Natural killer cell treated with Interleukin-12 subunit alpha and Interleukin-12 subunit beta and Interleukin-15 and Interleukin-18, amount 100 ng/mL, for 72 hours (primary cell): ENCODE measurements at regions not wholly inside any gene's neighbourhood (a gene's known extent, or its start where the extent isn't known, plus 50 kb on each side); places are given as distances from the start of the nearest gene placed in this dataset.

Source experiments
- ATAC-seq, 2 donors: fragments of 150-1000 bp; cut with Tn5 transposase in 1 of 2; sonication (Bioruptor Pico), chemical (Tn5 transposase) in 1 of 2; 2 replicates each; pipeline ENCODE4 v1.10.0; 2021
- DNase-seq: peaks from one replicate; pipeline ENCODE4 v3.0.0; 2022; ENCODE audit warnings: low spot score
- H3K27ac Mint-ChIP-seq, 2 donors: 1 replicate in 1 of 2; 2 replicates in 1 of 2; pipeline ENCODE4 v1.8.0; 2022; ENCODE audit warnings: mixed read lengths in 2 of 2, mild to moderate bottlenecking in 1 of 2, moderate library complexity in 1 of 2
- H3K27me3 Mint-ChIP-seq, 2 donors: 1 replicate in 1 of 2; 2 replicates in 1 of 2; pipeline ENCODE4 v1.8.0; 2022; ENCODE audit warnings: mixed read lengths in 2 of 2
- H3K36me3 Mint-ChIP-seq: one replicate; pipeline ENCODE4 v1.8.0; 2022; ENCODE audit warnings: mixed read lengths
- H3K4me1 Mint-ChIP-seq, 2 donors: 1 replicate in 1 of 2; 2 replicates in 1 of 2; pipeline ENCODE4 v1.8.0; 2022; ENCODE audit warnings: low read depth in 2 of 2, mixed read lengths in 2 of 2, mild to moderate bottlenecking in 1 of 2
- H3K4me3 Mint-ChIP-seq: one replicate; pipeline ENCODE4 v1.8.0; 2022; ENCODE audit warnings: mixed read lengths
- H3K9me3 Mint-ChIP-seq: 2 replicates; pipeline ENCODE4 v1.8.0; 2022; ENCODE audit warnings: mixed read lengths

DNA sequence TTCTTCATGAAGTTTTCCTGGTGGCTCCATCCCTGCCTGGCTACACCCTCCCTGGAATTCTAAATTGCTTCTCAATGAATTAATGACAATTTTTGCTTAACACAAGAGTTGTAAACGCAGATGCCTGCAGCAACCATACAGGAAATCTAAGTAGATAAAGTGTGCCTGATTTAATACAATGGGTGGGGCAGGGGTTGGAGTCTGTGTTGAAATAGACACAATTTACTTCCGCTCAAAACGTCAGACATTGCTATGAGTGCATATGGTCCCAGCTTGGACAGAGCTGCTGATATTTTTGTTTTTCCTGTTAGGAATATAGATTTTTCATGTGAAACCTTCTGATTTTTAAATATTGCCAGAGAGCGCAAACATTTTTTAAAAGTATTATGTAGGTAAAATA, 1235.0 kb upstream of the SORCS1 start:
- H3K4me1 Mint-ChIP-seq, result no peaks in the 10 kb centered on the region
- H3K27me3 Mint-ChIP-seq, result no peaks in the 10 kb centered on the region
- no peak overlapping the region for H3K27ac Mint-ChIP-seq
- no peak for DNase-seq
- no peak for ATAC-seq
- H3K4me3 Mint-ChIP-seq, result no peak overlapping the region
- peaks cover 5% of the 10 kb centered on the region for H3K9me3 Mint-ChIP-seq
- H3K36me3 Mint-ChIP-seq, result no peaks in the 10 kb centered on the region

DNA sequence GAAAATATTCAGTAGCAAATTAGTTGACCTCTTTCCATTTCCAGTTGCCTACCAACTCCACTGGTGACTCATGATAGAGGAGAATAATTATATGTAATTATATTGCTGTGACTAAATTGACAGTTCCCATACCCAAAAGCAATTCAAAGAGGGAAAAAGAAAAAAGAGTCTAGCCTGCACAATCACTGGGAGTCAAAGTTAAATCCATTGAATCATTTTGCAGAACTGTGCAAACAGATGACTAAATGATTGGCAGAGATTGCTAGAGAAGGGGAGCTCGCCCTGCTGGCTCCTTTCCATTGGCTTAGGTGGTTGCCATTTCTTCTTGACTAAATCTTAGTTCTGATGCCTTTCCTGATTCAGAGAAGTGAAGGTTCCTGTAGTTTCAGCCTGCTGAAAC, 1228.6 kb upstream of the SORCS1 start:
- peaks cover 11% of the 10 kb centered on the region for H3K9me3 Mint-ChIP-seq
- no peak overlapping the region for H3K27ac Mint-ChIP-seq
- no peak overlapping the region for H3K4me3 Mint-ChIP-seq
- no peaks in the 10 kb centered on the region for H3K4me1 Mint-ChIP-seq
- H3K27me3 Mint-ChIP-seq, result no peaks in the 10 kb centered on the region
- ATAC-seq, result no peak
- H3K36me3 Mint-ChIP-seq, result no peaks in the 10 kb centered on the region
- DNase-seq, result no peak

DNA sequence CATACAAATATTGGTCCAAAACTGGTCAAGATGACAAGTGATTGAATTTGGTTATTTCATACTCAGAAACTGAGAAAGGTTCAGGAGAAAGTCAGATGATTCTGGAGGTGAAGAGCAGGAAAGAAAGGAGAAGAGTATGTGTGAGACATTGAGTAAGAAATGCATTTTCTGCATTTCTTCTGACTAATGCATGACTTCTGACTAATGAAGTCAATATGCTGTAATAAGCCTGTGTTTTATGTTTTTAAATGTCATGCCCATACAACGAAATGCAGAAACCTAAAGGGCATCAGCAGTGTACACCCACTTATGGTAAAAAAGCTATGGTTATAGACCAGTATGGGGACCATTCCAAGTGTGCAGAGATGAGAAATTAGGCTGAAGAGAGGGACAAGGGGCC, 1227.8 kb upstream of the SORCS1 start:
- Mint-ChIP-seq H3K4me3 (no peak overlapping the region), H3K36me3 (no peaks in the 10 kb centered on the region), H3K27ac (no peak overlapping the region), H3K9me3 (peaks cover 13% of the 10 kb centered on the region), H3K4me1 (no peaks in the 10 kb centered on the region), H3K27me3 (no peaks in the 10 kb centered on the region)
- ATAC-seq, result no peak
- no peak for DNase-seq

- no peaks in the 10 kb centered on the region for H3K36me3 Mint-ChIP-seq
Measured at GRCh38 chr10:108388706-108389105, 1224.2 kb upstream of the SORCS1 start.

GRCh38 chr10:108385963-108386362, 1221.5 kb upstream of the SORCS1 start:
- H3K4me3 Mint-ChIP-seq, result no peak overlapping the region
- H3K36me3 Mint-ChIP-seq, result no peaks in the 10 kb centered on the region
- peaks cover 14% of the 10 kb centered on the region for H3K9me3 Mint-ChIP-seq
- DNase-seq (no peak), ATAC-seq (no peak)
- H3K27me3 Mint-ChIP-seq, result no peaks in the 10 kb centered on the region
- H3K27ac Mint-ChIP-seq, result no peak overlapping the region
- H3K4me1 Mint-ChIP-seq, result no peaks in the 10 kb centered on the region

More at GRCh38 chr10:108388706-108389105, 1224.2 kb upstream of the SORCS1 start:
- Mint-ChIP-seq H3K4me3 (no peak overlapping the region), H3K27ac (no peak overlapping the region), H3K4me1 (no peaks in the 10 kb centered on the region), H3K9me3 (peaks cover 15% of the 10 kb centered on the region), H3K27me3 (no peaks in the 10 kb centered on the region)
- DNase-seq (no peak), ATAC-seq (no peak)

- no peak for ATAC-seq
- Mint-ChIP-seq H3K27me3 (no peaks in the 10 kb centered on the region), H3K4me3 (no peak overlapping the region), H3K27ac (no peak overlapping the region), H3K4me1 (no peaks in the 10 kb centered on the region), H3K9me3 (peaks cover 14% of the 10 kb centered on the region), H3K36me3 (no peaks in the 10 kb centered on the region)
- DNase-seq, result no peak
Measured at GRCh38 chr10:108384378-108384777, 1219.9 kb upstream of the SORCS1 start.

GRCh38 chr10:108378779-108379178, 1214.3 kb upstream of the SORCS1 start:
- Mint-ChIP-seq H3K9me3 (peaks cover 13% of the 10 kb centered on the region), H3K27me3 (no peaks in the 10 kb centered on the region), H3K36me3 (no peaks in the 10 kb centered on the region), H3K4me1 (no peaks in the 10 kb centered on the region), H3K4me3 (no peak overlapping the region), H3K27ac (no peak overlapping the region)
- no peak for DNase-seq
- no peak for ATAC-seq

DNA sequence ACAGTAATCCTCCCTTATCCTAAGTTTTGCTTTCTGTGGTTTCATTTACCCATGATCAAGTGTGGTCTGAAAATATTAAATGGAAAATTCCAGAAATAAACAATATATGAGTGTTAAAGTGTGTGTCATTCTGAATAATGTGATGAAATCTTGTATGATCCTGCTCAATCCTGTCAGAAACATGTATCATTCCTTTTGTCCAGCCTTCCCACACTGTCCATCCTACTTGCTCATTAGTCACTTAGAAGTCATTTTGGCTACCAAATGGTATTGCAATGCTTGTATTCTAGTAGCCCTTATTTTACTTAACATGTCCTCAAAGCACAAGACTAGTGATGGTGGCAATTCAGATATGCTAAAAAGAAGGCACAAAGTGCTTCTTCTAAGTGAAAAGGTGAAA, 1211.2 kb upstream of the SORCS1 start:
- H3K27ac Mint-ChIP-seq, result no peak overlapping the region
- ATAC-seq (no peak), DNase-seq (no peak)
- H3K9me3 Mint-ChIP-seq, result peaks cover 10% of the 10 kb centered on the region
- no peaks in the 10 kb centered on the region for H3K4me1 Mint-ChIP-seq
- no peaks in the 10 kb centered on the region for H3K36me3 Mint-ChIP-seq
- no peak overlapping the region for H3K4me3 Mint-ChIP-seq
- H3K27me3 Mint-ChIP-seq, result no peaks in the 10 kb centered on the region

GRCh38 chr10:108374991-108375390, 1210.5 kb upstream of the SORCS1 start:
- no peaks in the 10 kb centered on the region for H3K4me1 Mint-ChIP-seq
- H3K27me3 Mint-ChIP-seq, result no peaks in the 10 kb centered on the region
- no peaks in the 10 kb centered on the region for H3K36me3 Mint-ChIP-seq
- H3K4me3 Mint-ChIP-seq, result no peak overlapping the region
- DNase-seq, result no peak
- peaks cover 13% of the 10 kb centered on the region for H3K9me3 Mint-ChIP-seq
- no peak for ATAC-seq
- no peak overlapping the region for H3K27ac Mint-ChIP-seq

DNA sequence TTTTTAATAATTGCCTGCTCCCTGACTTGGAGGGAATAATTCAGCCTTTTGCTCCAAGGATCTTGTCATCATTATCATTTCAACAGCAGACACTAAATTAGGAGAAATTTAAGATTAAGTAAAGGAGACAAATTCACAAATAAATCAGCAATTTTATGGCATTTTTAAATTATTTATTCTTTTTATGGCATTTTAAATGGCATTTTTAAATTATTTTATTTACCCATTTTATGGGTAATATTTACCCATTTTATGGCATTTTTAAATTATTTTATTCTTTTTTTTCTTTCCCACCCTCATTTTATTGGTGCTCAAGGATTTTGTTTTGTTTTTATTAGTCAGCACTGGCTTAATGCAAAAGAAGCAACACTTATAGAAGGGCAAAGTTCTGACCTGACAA, 1201.0 kb upstream of the SORCS1 start:
- Mint-ChIP-seq H3K27ac (no peak overlapping the region), H3K36me3 (no peaks in the 10 kb centered on the region), H3K4me1 (no peaks in the 10 kb centered on the region), H3K4me3 (no peak overlapping the region), H3K9me3 (peaks cover 13% of the 10 kb centered on the region), H3K27me3 (no peaks in the 10 kb centered on the region)
- ATAC-seq (no peak), DNase-seq (no peak)

DNA sequence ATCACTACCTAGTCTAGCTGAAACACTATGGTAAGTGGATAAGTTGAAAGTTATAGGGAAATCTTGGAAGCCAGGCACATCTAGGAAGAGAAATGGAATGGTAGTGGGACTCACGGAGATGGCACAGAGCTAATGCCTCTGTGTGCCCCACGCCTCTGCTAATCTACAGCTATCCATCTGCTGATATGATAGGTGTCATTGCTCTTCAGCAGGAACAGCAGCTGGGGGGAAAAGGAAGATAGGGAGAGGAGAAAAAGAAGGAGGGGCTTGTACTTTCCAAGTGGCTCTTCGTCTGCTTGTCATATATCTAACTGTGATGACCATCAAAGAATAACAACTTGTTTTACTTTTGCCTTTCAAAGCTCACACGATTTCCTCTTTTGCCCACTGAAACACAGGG, 1199.1 kb upstream of the SORCS1 start:
- Mint-ChIP-seq H3K27ac (peak overlapping the region in 1 of 2 donors; percentile 11), H3K4me3 (no peak overlapping the region), H3K4me1 (no peaks in the 10 kb centered on the region), H3K9me3 (peaks cover 11% of the 10 kb centered on the region), H3K27me3 (no peaks in the 10 kb centered on the region), H3K36me3 (no peaks in the 10 kb centered on the region)
- ATAC-seq (no peak), DNase-seq (no peak)

DNA sequence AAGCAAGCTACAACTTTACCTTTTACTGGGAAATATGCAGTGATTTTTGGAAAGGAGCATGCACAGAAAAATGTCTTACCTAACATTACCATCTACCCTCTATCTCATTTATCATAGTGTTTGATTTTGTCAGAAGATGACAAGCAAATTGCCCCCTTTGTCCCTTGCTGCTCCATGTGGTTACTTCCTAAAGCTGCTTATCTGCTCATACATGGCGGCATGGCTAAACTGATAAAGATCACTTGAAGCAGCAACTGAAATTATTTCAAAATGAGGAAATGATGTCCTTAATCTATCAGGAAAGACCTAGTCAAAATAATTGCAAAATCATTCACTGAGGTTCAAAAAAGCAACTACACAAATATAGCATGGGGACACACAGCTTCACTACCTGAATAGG, 1198.5 kb upstream of the SORCS1 start:
- Mint-ChIP-seq H3K4me3 (peak overlapping the region; percentile 32), H3K9me3 (peaks cover 12% of the 10 kb centered on the region), H3K27ac (peak overlapping the region in 1 of 2 donors; percentile 11), H3K4me1 (no peaks in the 10 kb centered on the region), H3K36me3 (no peaks in the 10 kb centered on the region), H3K27me3 (no peaks in the 10 kb centered on the region)
- DNase-seq (no peak), ATAC-seq (no peak)

- no peaks in the 10 kb centered on the region for H3K27me3 Mint-ChIP-seq
- no peaks in the 10 kb centered on the region for H3K4me1 Mint-ChIP-seq
- no peak overlapping the region for H3K4me3 Mint-ChIP-seq
- DNase-seq (no peak), ATAC-seq (no peak)
- H3K27ac Mint-ChIP-seq, result no peak overlapping the region
- peaks cover 12% of the 10 kb centered on the region for H3K9me3 Mint-ChIP-seq
- H3K36me3 Mint-ChIP-seq, result no peaks in the 10 kb centered on the region
Measured at GRCh38 chr10:108362296-108362695, 1197.8 kb upstream of the SORCS1 start.

GRCh38 chr10:108360187-108360586, 1195.7 kb upstream of the SORCS1 start:
- H3K4me3 Mint-ChIP-seq, result no peak overlapping the region
- H3K27ac Mint-ChIP-seq, result no peak overlapping the region
- peaks cover 12% of the 10 kb centered on the region for H3K9me3 Mint-ChIP-seq
- no peaks in the 10 kb centered on the region for H3K27me3 Mint-ChIP-seq
- DNase-seq, result no peak
- H3K4me1 Mint-ChIP-seq, result no peaks in the 10 kb centered on the region
- H3K36me3 Mint-ChIP-seq, result no peaks in the 10 kb centered on the region
- no peak for ATAC-seq

- H3K36me3 Mint-ChIP-seq, result no peaks in the 10 kb centered on the region
- no peak overlapping the region for H3K27ac Mint-ChIP-seq
- DNase-seq, result no peak
- peaks cover 8% of the 10 kb centered on the region for H3K9me3 Mint-ChIP-seq
- H3K4me3 Mint-ChIP-seq, result no peak overlapping the region
- ATAC-seq, result no peak
- no peaks in the 10 kb centered on the region for H3K27me3 Mint-ChIP-seq
- H3K4me1 Mint-ChIP-seq, result no peaks in the 10 kb centered on the region
Measured at GRCh38 chr10:108358912-108359311, 1194.4 kb upstream of the SORCS1 start.
